UCSD-AML1 (cell line): ENCODE measurements at regions not wholly inside any gene's neighbourhood (a gene's known extent, or its start where the extent isn't known, plus 50 kb on each side); places are given as distances from the start of the nearest gene placed in this dataset.
A peak's percentile ranks its signal among the peaks of the same experiment; 100 is the strongest.

Experiments
- DNase-seq: peaks from one replicate; lab custom pipeline; 2025; ENCODE audit not compliant: unreplicated experiment; lab: John Stamatoyannopoulos, UW

GRCh38 chr12:93128332-93128707 is 199.2 kb upstream of the EEA1 start:
- no peak for DNase-seq

- peak; percentile 20 for DNase-seq
Observed at GRCh38 chr12:93130366-93131054, 201.4 kb upstream of the EEA1 start.

GRCh38 chr12:93133361-93133760 is 204.3 kb upstream of the EEA1 start:
- DNase-seq: no peak

DNA sequence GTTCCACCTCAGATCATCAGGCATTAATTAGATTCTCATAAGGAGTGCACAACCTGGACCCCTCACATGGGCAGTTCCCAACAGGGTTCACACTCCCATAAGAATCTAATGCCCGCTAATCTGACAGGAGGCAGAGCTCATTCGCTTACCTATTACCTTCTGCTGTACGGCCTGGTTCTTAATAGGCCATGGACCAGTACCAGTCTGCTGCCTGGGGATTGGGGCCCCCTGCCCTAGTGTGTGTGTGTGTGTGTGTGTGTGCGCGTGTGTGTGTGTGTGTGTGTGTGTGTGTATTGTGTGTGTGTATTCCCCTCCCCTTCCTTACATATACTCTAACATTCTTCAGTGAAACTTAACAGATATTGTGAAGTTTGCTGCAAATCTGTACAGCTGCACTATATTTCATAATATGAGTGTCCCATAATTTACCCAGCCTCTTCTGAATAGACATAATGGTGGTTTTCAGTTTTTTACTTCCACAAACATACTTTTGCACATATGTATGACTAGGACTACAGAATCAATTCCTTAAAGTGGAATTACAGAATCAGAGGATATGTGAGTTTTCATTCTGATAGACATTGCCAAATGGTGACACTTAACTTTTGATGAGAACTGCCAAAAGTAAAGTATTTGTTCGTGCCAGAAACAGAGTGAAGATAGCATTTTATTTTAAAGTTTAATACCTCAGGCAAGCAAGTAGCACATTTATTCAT is 205.2 kb upstream of the EEA1 start:
- DNase-seq: no peak

DNA sequence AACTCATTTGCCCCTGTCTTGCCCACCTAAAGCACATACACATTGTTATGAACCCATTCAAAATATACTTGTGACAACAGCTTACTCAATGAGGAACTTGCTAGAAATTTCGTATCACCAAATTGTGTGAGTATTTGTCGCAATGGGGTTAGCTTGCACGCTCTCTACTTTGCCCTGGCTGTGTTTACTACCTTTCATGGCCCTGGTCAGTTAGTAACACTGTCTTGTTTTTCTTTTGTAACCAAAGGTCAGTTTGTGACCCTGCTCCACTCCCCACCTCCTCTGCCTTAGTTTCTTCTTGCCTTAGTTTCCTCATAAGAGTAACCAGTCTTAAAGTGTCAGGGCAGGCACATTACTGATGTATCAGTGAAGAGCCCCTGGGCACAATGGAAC is 205.8 kb upstream of the EEA1 start:
- no peak for DNase-seq

GRCh38 chr12:93135286-93136239 is 206.5 kb upstream of the EEA1 start:
- DNase-seq: no peak

DNA sequence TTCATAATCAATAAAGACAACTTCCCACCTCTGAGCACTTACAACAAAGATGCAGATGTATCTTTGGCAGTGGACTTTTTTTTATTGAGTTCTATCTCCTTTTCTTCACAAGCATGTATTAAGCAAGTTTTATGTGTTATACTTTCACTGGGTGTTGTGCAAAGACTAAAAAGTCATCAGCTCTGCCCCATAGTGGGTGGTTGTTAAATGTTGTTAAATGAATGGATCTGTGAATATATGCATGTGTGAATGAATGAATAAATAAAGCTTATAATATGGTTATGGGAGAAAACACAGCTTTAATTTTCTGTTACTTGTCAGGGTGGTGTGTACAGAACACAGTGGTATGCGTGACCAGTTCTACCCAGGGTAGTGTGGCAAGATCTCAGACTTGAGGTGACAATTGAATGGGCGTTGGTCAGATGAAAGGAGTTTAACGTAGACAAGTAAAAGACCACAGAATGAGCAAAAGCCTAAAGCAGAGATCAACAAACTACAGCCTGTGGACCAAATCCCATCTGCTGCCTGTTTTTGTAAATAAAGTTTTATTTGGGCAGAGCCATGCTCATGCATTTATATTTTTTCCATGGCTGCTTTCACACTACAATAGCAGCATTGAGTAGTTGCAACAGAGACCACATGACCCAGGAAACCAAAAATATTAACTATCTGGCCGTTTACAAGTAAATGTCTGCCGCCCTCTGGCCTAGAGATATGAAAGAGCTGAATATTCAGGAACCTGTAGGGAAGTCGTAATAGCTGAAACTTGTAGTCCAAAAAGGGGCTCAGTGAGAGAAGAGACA is 207.4 kb upstream of the EEA1 start:
- DNase-seq: no peak

GRCh38 chr12:93137656-93138612 is 208.8 kb upstream of the EEA1 start:
- DNase-seq: no peak

GRCh38 chr12:93139028-93139665 is 210.1 kb upstream of the EEA1 start:
- DNase-seq: no peak

DNA sequence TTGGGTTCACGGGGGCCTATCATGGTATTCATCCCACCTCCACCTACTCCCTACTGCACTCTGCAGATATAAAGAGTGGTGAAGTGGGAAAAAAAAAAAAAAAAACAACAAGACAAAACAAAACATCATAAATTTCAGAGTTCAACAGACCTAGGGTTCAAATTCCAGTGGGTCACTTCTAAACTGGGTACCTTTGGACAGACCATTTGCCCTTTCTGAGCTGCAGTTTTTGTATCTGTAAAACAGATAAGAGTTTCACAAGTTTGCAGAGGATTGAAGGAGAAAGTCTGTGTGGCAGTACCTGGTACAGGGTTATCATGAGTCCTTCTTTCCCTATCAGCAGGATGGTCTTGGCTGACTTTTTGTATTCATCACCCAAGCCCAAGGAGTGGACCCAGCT is 211.2 kb upstream of the EEA1 start:
- DNase-seq: no peak

DNA sequence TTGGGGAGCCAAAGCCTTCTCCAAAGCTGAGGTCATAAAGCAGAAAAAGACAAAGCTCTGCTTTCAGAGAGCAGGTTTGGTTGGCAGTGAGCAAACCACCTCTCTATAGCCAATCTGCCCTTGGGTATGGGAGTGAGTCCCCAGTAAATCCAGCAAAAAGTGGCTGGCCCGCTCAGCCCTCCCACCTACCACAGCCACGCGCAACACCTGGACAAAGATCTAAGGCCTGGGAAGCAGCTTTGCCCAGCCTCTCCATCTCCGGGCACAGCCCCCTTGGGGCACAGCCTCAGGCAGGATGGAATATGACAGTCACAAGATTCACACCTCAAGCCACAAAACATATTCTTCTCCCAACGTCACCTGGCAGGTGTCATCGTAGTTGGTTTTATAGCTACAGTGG is 211.7 kb upstream of the EEA1 start:
- no peak for DNase-seq

- DNase-seq: no peak
Observed at GRCh38 chr12:93142881-93143280, 213.8 kb upstream of the EEA1 start.

- no peak for DNase-seq
Observed at GRCh38 chr12:93144109-93144508, 215.0 kb upstream of the EEA1 start.

DNA sequence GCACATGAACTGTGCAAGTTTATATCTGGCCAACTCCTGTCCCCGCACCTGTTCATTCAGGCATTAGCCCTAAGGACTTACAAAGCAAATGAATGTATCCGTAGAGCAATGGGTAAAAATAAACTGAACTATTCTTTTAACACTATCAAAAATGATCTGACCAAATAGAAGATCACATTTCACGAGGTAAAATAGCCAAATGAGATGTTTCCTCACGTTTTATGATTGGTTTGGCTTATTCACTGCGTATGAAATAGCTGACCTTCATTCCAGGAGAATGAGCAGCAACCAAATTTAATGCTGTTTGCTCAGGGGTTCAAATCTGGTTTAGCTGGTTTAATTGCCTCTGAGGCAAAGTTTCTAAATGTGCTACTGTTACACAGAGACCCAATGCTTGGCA is 216.0 kb upstream of the EEA1 start:
- DNase-seq: no peak

DNA sequence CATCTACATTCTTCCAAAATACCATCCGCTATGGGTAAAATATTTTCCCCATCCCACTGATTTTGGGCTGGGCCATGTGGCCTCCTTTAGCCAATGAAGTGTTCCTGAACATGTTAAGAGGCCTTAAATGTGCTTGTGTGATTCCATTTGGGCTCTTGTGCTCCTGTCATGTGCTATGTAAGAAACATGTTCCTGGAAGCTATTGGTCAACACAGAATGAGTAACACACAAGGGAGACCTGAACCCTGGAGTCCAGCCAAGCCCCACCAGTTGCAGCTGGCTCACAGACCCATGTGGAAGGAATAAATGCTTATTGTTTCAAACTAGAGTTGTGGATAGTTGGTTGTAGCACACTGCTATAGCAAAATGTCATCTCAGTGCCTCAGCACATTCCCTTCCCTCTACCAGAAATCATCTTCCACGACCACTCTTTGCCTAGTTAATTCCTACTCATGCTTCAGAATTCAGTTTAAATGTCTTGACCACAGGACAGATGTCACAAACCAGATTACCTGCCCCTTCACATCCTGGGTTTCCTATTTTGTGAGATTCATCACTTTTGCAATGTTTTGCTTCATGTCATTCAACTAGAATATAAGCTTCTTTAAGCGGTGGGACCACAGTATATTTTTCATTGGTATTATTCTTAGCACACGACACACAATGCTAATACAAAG is 217.3 kb upstream of the EEA1 start:
- no peak for DNase-seq

DNA sequence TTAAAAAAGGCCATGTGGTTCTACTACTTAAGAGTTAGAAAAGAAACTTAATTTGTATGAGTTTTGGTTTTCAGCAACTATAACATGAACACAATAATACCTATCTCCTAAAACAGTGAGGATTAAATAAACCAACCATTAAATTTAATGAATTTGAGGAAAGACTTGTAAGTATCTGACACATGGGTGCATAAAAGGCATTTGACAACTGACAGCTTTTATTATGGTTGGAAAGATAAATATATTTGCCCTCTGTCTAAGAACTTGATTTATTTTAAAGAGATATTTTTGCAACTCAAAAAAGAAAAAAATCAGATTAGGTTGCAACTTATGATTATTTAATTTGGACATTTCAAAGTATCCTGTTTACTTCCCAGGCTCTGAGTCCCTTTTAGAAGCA is 217.9 kb upstream of the EEA1 start:
- no peak for DNase-seq

GRCh38 chr12:93148412-93148811 is 219.3 kb upstream of the EEA1 start:
- no peak for DNase-seq

- no peak for DNase-seq
Observed at GRCh38 chr12:93149229-93149628, 220.1 kb upstream of the EEA1 start.
